Peyer's patch (tissue), 4 donors: ENCODE measurements at regions not wholly inside any gene's neighbourhood (a gene's known extent, or its start where the extent isn't known, plus 50 kb on each side); places are given as distances from the start of the nearest gene placed in this dataset.

ENCODE experiments used
- CTCF ChIP-seq, 6 experiments: fragments of 450-650 bp in 4 of 6; fragments of 200-600 bp in 2 of 6; sonication (generic) in 1 of 6; IDR thresholded peaks; one replicate each; pipeline ENCODE4 v1.5.1; 2017 to 2019; ENCODE audit warnings: antibody characterized with exemption in 6 of 6, mild to moderate bottlenecking in 3 of 6, moderate library complexity in 1 of 6
- POLR2A ChIP-seq, 2 donors: fragments of 450-650 bp; IDR thresholded peaks; one replicate each; pipeline ENCODE4 v1.5.1; 2017; ENCODE audit warnings: antibody characterized with exemption in 2 of 2, mild to moderate bottlenecking in 2 of 2, moderate library complexity in 2 of 2

- no peak for TF ChIP-seq CTCF (IDR thresholded peaks at IDR 0.05)
- no peak for TF ChIP-seq POLR2A (IDR thresholded peaks at IDR 0.05)
Measured at GRCh38 chr18:47519277-47519676, 267.8 kb upstream of the SKOR2 start.
